ENCODE measurements at regions not wholly inside any gene's neighbourhood (a gene's known extent, or its start where the extent isn't known, plus 50 kb on each side); places are given as distances from the start of the nearest gene placed in this dataset.
A peak's percentile ranks its signal among the peaks of the same experiment; 100 is the strongest.
"Not testable (repeated sequence)": the region's sequence is repeated elsewhere in the genome, so short reads cannot be mapped to it uniquely, and the experiment has no call there.

GRCh38 chr10:47626975-47627374 is 103.5 kb upstream of the AGAP9 start:
- DNase-seq, result not testable (repeated sequence)

- not testable (repeated sequence) for DNase-seq
Measured at GRCh38 chr10:47622719-47623118, 99.3 kb upstream of the AGAP9 start.

GRCh38 chr10:47619300-47620012 is 96.0 kb upstream of the AGAP9 start:
- DNase-seq, result peak in 4 of 56 donors; percentile 9 to 54 (median 28)

GRCh38 chr10:47609311-47609710 is 85.9 kb upstream of the AGAP9 start:
- DNase-seq, result not testable (repeated sequence)

- not testable (repeated sequence) for DNase-seq
Measured at GRCh38 chr10:47605791-47606773, 82.6 kb upstream of the AGAP9 start.

GRCh38 chr10:47600604-47601003 is 77.2 kb upstream of the AGAP9 start:
- not testable (repeated sequence) for DNase-seq

- not testable (repeated sequence) for DNase-seq
Measured at GRCh38 chr10:47600127-47600526, 76.7 kb upstream of the AGAP9 start.

- not testable (repeated sequence) for DNase-seq
Measured at GRCh38 chr10:47599657-47600056, 76.2 kb upstream of the AGAP9 start.

GRCh38 chr10:47593805-47594204 is 70.4 kb upstream of the AGAP9 start:
- not testable (repeated sequence) for DNase-seq

- not testable (repeated sequence) for DNase-seq
Measured at GRCh38 chr10:47593129-47593528, 69.7 kb upstream of the AGAP9 start.

- not testable (repeated sequence) for DNase-seq
Measured at GRCh38 chr10:47590956-47591355, 67.5 kb upstream of the AGAP9 start.

GRCh38 chr10:47590534-47590933 is 67.1 kb upstream of the AGAP9 start:
- not testable (repeated sequence) for DNase-seq

GRCh38 chr10:47582051-47582450 is 58.6 kb upstream of the AGAP9 start:
- not testable (repeated sequence) for DNase-seq

- DNase-seq, result not testable (repeated sequence)
Measured at GRCh38 chr10:47580063-47580462, 56.6 kb upstream of the AGAP9 start.

- not testable (repeated sequence) for DNase-seq
Measured at GRCh38 chr10:47578547-47578946, 55.1 kb upstream of the AGAP9 start.
